PC-3 (cell line): ENCODE measurements at regions not wholly inside any gene's neighbourhood (a gene's known extent, or its start where the extent isn't known, plus 50 kb on each side); places are given as distances from the start of the nearest gene placed in this dataset.

Experiments used
- CTCF ChIP-seq: fragments of 300-600 bp; sonication (generic); conservative IDR thresholded peaks from 2 replicates; pipeline ENCODE4 v1.5.1; 2017; ENCODE audit warnings: antibody characterized with exemption, low read depth, mild to moderate bottlenecking, low read length
- EZH2 ChIP-seq: fragments of 300-600 bp; sonication (generic); IDR thresholded peaks from one replicate; pipeline ENCODE4 v1.6.1; 2017; ENCODE audit warnings: antibody characterized with exemption, mild to moderate bottlenecking, low read length; ENCODE audit not compliant: unreplicated experiment

GRCh38 chr1:118698911-118699310 is 289.2 kb downstream of the TBX15 start:
- TF ChIP-seq CTCF (no peak), EZH2 (no peak)
